IMR-90 (cell line): ENCODE measurements at regions not wholly inside any gene's neighbourhood (a gene's known extent, or its start where the extent isn't known, plus 50 kb on each side); places are given as distances from the start of the nearest gene placed in this dataset.

ENCODE experiments used
- ATAC-seq: fragments of 200-7000 bp; cut with Tn5 transposase; 2 replicates; pipeline ENCODE4 v1.9.1; 2020; ENCODE audit warnings: low read depth, mild to moderate bottlenecking, moderate library complexity
- BruUV-seq: library from RNA; stranded (reverse); fragments of 400-500 nt; replicated peaks from 2 replicates; lab custom pipeline; 2021; lab: Mats Ljungman, UMichigan
- CTCF ChIA-PET: fragments of 300-600 bp; formaldehyde crosslinking; extraction: SDS; loops from one replicate; lab custom pipeline; 2021; ENCODE audit warnings: antibody characterized with exemption; lab: Yijun Ruan, JAX
- POLR2A ChIA-PET: fragments of 300-600 bp; sonication (Branson Sonifier 250); formaldehyde crosslinking; loops from one replicate; lab custom pipeline; 2022; ENCODE audit warnings: antibody characterized with exemption; ENCODE audit not compliant: unreplicated experiment; lab: Charles Lee
- DNase-seq: peaks from one replicate; pipeline ENCODE4 v3.0.0; 2013
- H2AFZ ChIP-seq: replicated peaks from 2 replicates; pipeline ENCODE3; 2013; ENCODE audit warnings: low read length, mild to moderate bottlenecking; ENCODE audit not compliant: poor library complexity
- H2AK5ac ChIP-seq: 2 replicates; pipeline ENCODE4 v1.6.1; 2013; ENCODE audit warnings: low read depth, low read length, inconsistent platforms
- H2AK9ac ChIP-seq: replicated peaks from 2 replicates; pipeline ENCODE3; 2013; ENCODE audit warnings: mild to moderate bottlenecking, low read depth, low read length, moderate library complexity; ENCODE audit not compliant: poor library complexity
- H2BK120ac ChIP-seq: 2 replicates; pipeline ENCODE4 v1.6.1; 2013; ENCODE audit warnings: low read depth, low read length, inconsistent platforms
- H2BK15ac ChIP-seq: 3 replicates; pipeline ENCODE4 v1.6.1; 2013; ENCODE audit warnings: low read depth, low read length, inconsistent platforms
- H2BK20ac ChIP-seq: 2 replicates; pipeline ENCODE4 v1.6.1; 2013; ENCODE audit warnings: low read depth, mild to moderate bottlenecking, inconsistent platforms, low read length, moderate library complexity
- H2BK5ac ChIP-seq: 2 replicates; pipeline ENCODE4 v1.6.1; 2013; ENCODE audit warnings: mild to moderate bottlenecking, low read depth, low read length, inconsistent platforms; ENCODE audit not compliant: poor library complexity, severe bottlenecking
- H3K14ac ChIP-seq: replicated peaks from 2 replicates; pipeline ENCODE4 v1.6.1; 2013; ENCODE audit warnings: low read depth, low read length, inconsistent platforms
- H3K18ac ChIP-seq: 2 replicates; pipeline ENCODE4 v1.6.1; 2013; ENCODE audit warnings: low read depth, low read length, control low read depth
- H3K23ac ChIP-seq: 2 replicates; pipeline ENCODE4 v1.6.1; 2013; ENCODE audit warnings: low read depth, low read length, inconsistent platforms
- H3K27ac ChIP-seq: 2 replicates; pipeline ENCODE4 v1.5.1; 2013; ENCODE audit warnings: mild to moderate bottlenecking, control low read depth, low read length; ENCODE audit not compliant: insufficient read depth
- H3K27me3 ChIP-seq: 2 replicates; pipeline ENCODE4 v1.6.1; 2013; ENCODE audit warnings: low read length; ENCODE audit not compliant: control insufficient read depth, insufficient read depth
- H3K36me3 ChIP-seq: 2 replicates; pipeline ENCODE4 v1.6.1; 2013; ENCODE audit warnings: low read length, mixed read lengths; ENCODE audit not compliant: control insufficient read depth, insufficient read depth
- H3K4ac ChIP-seq: 2 replicates; pipeline ENCODE4 v1.6.1; 2013; ENCODE audit warnings: low read depth, low read length, inconsistent platforms
- H3K4me1 ChIP-seq: 2 replicates; pipeline ENCODE4 v1.6.1; 2013; ENCODE audit warnings: low read length, mixed read lengths; ENCODE audit not compliant: control insufficient read depth, insufficient read depth
- H3K4me2 ChIP-seq: 2 replicates; pipeline ENCODE4 v1.6.1; 2013; ENCODE audit warnings: low read depth, mild to moderate bottlenecking, control low read depth, low read length, moderate library complexity
- H3K4me3 ChIP-seq: 2 replicates; pipeline ENCODE4 v1.5.1; 2013; ENCODE audit warnings: low read depth, mild to moderate bottlenecking, control low read depth, low read length, moderate library complexity; ENCODE audit not compliant: insufficient read depth
- H3K56ac ChIP-seq: 2 replicates; pipeline ENCODE4 v1.6.1; 2013; ENCODE audit warnings: low read length, inconsistent platforms; ENCODE audit not compliant: insufficient read depth; ENCODE audit errors: extremely low read depth
- H3K79me1 ChIP-seq, 2 experiments: 2 replicates each; pipeline ENCODE4 v1.6.1; 2013; ENCODE audit warnings: low read length in 2 of 2, inconsistent platforms in 1 of 2, low read depth in 1 of 2
- H3K9ac ChIP-seq: 2 replicates; pipeline ENCODE4 v1.6.1; 2013; ENCODE audit warnings: low read depth, low read length, control low read depth
- H3K9me1 ChIP-seq: 2 replicates; pipeline ENCODE4 v1.6.1; 2013; ENCODE audit warnings: low read length, inconsistent platforms; ENCODE audit not compliant: insufficient read depth
- H3K9me3 ChIP-seq: 2 replicates; pipeline ENCODE4 v1.6.1; 2013; ENCODE audit warnings: low read length; ENCODE audit not compliant: control insufficient read depth, insufficient read depth
- H4K20me1 ChIP-seq: 2 replicates; pipeline ENCODE4 v1.6.1; 2013; ENCODE audit warnings: low read length, inconsistent platforms; ENCODE audit not compliant: insufficient read depth
- H4K5ac ChIP-seq: 2 replicates; pipeline ENCODE4 v1.6.1; 2013; ENCODE audit warnings: mild to moderate bottlenecking, low read depth, low read length, control low read depth
- H4K8ac ChIP-seq, 2 experiments: 2 replicates each; pipeline ENCODE4 v1.6.1; 2013; ENCODE audit warnings: low read depth in 2 of 2, low read length in 2 of 2, control low read depth in 1 of 2, inconsistent platforms in 1 of 2
- H4K91ac ChIP-seq: 2 replicates; pipeline ENCODE4 v1.6.1; 2013; ENCODE audit warnings: low read depth, low read length, inconsistent platforms; ENCODE audit not compliant: insufficient read depth
- BHLHE40 ChIP-seq: fragments of 150-350 bp; IDR thresholded peaks from 2 replicates; pipeline ENCODE4 v1.6.1; 2016; ENCODE audit warnings: mild to moderate bottlenecking, low read depth, low read length
- CEBPB ChIP-seq: IDR thresholded peaks from 2 replicates; pipeline ENCODE4 v1.6.1; 2012; ENCODE audit warnings: low read depth, low read length, improper control_type of control experiment
- CHD1 ChIP-seq: IDR thresholded peaks from 2 replicates; pipeline ENCODE4 v1.6.1; 2012; ENCODE audit warnings: low read depth, low read length, improper control_type of control experiment
- ELK1 ChIP-seq: fragments of 150-350 bp; IDR thresholded peaks from 2 replicates; pipeline ENCODE4 v1.6.1; 2016; ENCODE audit warnings: low read depth, mild to moderate bottlenecking, low read length, moderate library complexity, borderline replicate concordance
- FOS ChIP-seq: fragments of 150-350 bp; IDR thresholded peaks from 2 replicates; pipeline ENCODE4 v1.6.1; 2016; ENCODE audit warnings: low read depth, low read length
- MAFK ChIP-seq: IDR thresholded peaks from 2 replicates; pipeline ENCODE4 v1.6.1; 2012; ENCODE audit warnings: low read depth, low read length, improper control_type of control experiment
- MAZ ChIP-seq: IDR thresholded peaks from 2 replicates; pipeline ENCODE4 v1.6.1; 2012; ENCODE audit warnings: low read depth, mild to moderate bottlenecking, low read length, improper control_type of control experiment, moderate library complexity, borderline replicate concordance
- MXI1 ChIP-seq: IDR thresholded peaks from 2 replicates; pipeline ENCODE4 v1.6.1; 2012; ENCODE audit warnings: low read depth, mild to moderate bottlenecking, low read length, moderate library complexity, borderline replicate concordance
- NFE2L2 ChIP-seq: fragments of 150-350 bp; IDR thresholded peaks from 2 replicates; pipeline ENCODE4 v1.6.1; 2016; ENCODE audit warnings: low read depth, mild to moderate bottlenecking, low read length
- POLR2A ChIP-seq: IDR thresholded peaks from 2 replicates; pipeline ENCODE4 v1.6.1; 2012; ENCODE audit warnings: mild to moderate bottlenecking, low read depth, low read length
- RAD21 ChIP-seq: IDR thresholded peaks from 2 replicates; pipeline ENCODE4 v1.6.1; 2012; ENCODE audit warnings: low read length, improper control_type of control experiment
- RCOR1 ChIP-seq: IDR thresholded peaks from 2 replicates; pipeline ENCODE4 v1.6.1; 2012; ENCODE audit warnings: mild to moderate bottlenecking, low read length, improper control_type of control experiment; ENCODE audit not compliant: insufficient replicate concordance
- RFX5 ChIP-seq: IDR thresholded peaks from 2 replicates; pipeline ENCODE4 v1.8.0; 2012; ENCODE audit warnings: low read depth, mild to moderate bottlenecking, low read length, moderate library complexity
- SMC3 ChIP-seq: fragments of 150-350 bp; IDR thresholded peaks from 2 replicates; pipeline ENCODE4 v1.6.1; 2016; ENCODE audit warnings: low read depth, mild to moderate bottlenecking, antibody characterized with exemption, low read length, moderate library complexity
- WGBS, 2 experiments: methylation state at CpG; one replicate each; pipeline versions ENCODE4 v1.1.5 to v1.1.7; 2013; ENCODE audit warnings: missing lambda C conversion rate in 2 of 2; ENCODE audit not compliant: insufficient read length in 1 of 2; ENCODE audit errors: extremely low coverage in 2 of 2; 5-methylcytosine and 5-hydroxymethylcytosine counted together
- dilution Hi-C: fragments of 300-500 bp; cut with HindIII; formaldehyde crosslinking; loops from one replicate; pipeline ENCODE4 v1.14.3; 2018; ENCODE audit warnings: low sequenced_read_pairs; ENCODE audit not compliant: unreplicated experiment
- in situ Hi-C: fragments of 300-500 bp; cut with MboI; formaldehyde crosslinking; loops from 3 replicates; pipeline ENCODE4 v1.14.3; 2019; ENCODE audit warnings: low sequenced_read_pairs, inconsistent platforms, mixed read lengths
- intact Hi-C: fragments of 100-400 bp; cut with micrococcal nuclease; formaldehyde crosslinking; loops from 2 replicates; pipeline ENCODE4 v1.10.0; 2022
- TF ChIP-seq, protein P1 (sequence below): fragments of 150-350 bp; IDR thresholded peaks from 2 replicates; pipeline ENCODE4 v1.6.1; 2017; ENCODE audit warnings: mild to moderate bottlenecking, antibody characterized with exemption, low read length, low read depth
- TF ChIP-seq, protein P2 (sequence below): conservative IDR thresholded peaks from 2 replicates; pipeline ENCODE4 v1.5.1; 2012; ENCODE audit warnings: mild to moderate bottlenecking, low read depth, low read length, improper control_type of control experiment

DNA sequence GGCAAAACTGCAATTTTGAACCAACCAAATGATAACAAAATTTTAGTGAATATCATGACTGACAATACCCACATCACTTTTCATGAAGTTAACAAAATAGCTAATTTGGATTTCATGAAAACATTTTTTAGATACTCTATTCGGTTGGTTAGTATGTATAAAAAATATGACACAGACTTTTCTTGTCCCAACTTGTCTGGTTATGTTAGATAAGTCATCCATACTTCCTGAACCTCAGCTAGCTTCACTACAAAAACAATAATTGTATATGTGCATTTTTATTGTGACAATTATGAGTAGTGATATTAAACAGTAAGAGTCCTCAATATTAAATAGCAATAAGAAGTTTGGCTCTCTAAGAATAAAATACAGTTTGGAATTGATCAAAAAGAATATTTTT, 408.1 kb upstream of the DSEL start:
- ChIA-PET POLR2A (no interaction called here), CTCF (no interaction called here)
- Histone ChIP-seq H2AK9ac (no peak overlapping the region), H3K9ac (no peak overlapping the region), H3K9me1 (peaks cover 3% of the 10 kb centered on the region; the same call in 1 of the 2 replicates), H3K14ac (no peak overlapping the region), H4K8ac (no peak overlapping the region), H4K20me1 (no peaks in the 10 kb centered on the region), H3K27ac (no peak overlapping the region), H3K79me1 (no peaks in the 10 kb centered on the region), H4K91ac (no peak overlapping the region), H3K56ac (no peak overlapping the region), H2AFZ (no peak overlapping the region), H3K27me3 (no peaks in the 10 kb centered on the region), H3K36me3 (no peaks in the 10 kb centered on the region), H3K4me3 (no peak overlapping the region), H3K4me1 (peaks cover 2% of the 10 kb centered on the region; the same call in 1 of the 2 replicates), H3K23ac (no peak overlapping the region), H2BK15ac (no peak overlapping the region), H3K4me2 (no peak overlapping the region), H2BK120ac (no peak overlapping the region), H2AK5ac (no peak overlapping the region), H4K5ac (no peak overlapping the region), H3K4ac (no peak overlapping the region), H3K9me3 (no peaks in the 10 kb centered on the region), H3K18ac (no peak overlapping the region), H2BK5ac (no peak overlapping the region), H2BK20ac (no peak overlapping the region)
- BruUV-seq = no TSS peak
- intact Hi-C loops = loop anchor here (10.0 kb wide), 1 partner anchor 150 kb away; no protein-coding TSS in a partner anchor
- no CpG with 5 or more reads among the region's 1 CpG for WGBS, 2 experiments
- ATAC-seq (no peak), DNase-seq (no peak)
- in situ Hi-C loops = no loop called here
- dilution Hi-C loops = no loop called here
- TF ChIP-seq MAFK = no peak
- TF ChIP-seq RFX5 = no peak
- no peak for TF ChIP-seq RCOR1
- no peak for TF ChIP-seq NFE2L2
- no peak for TF ChIP-seq ELK1
- TF ChIP-seq POLR2A = no peak
- TF ChIP-seq BHLHE40 = no peak
- TF ChIP-seq CEBPB = no peak
- TF ChIP-seq FOS = no peak
- TF ChIP-seq, protein P1, sequence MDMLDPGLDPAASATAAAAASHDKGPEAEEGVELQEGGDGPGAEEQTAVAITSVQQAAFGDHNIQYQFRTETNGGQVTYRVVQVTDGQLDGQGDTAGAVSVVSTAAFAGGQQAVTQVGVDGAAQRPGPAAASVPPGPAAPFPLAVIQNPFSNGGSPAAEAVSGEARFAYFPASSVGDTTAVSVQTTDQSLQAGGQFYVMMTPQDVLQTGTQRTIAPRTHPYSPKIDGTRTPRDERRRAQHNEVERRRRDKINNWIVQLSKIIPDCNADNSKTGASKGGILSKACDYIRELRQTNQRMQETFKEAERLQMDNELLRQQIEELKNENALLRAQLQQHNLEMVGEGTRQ = no peak
- no peak for TF ChIP-seq CHD1
- no peak for TF ChIP-seq RAD21
- TF ChIP-seq SMC3 = no peak
- TF ChIP-seq MXI1 = no peak
- no peak for TF ChIP-seq MAZ
- TF ChIP-seq, protein P2, sequence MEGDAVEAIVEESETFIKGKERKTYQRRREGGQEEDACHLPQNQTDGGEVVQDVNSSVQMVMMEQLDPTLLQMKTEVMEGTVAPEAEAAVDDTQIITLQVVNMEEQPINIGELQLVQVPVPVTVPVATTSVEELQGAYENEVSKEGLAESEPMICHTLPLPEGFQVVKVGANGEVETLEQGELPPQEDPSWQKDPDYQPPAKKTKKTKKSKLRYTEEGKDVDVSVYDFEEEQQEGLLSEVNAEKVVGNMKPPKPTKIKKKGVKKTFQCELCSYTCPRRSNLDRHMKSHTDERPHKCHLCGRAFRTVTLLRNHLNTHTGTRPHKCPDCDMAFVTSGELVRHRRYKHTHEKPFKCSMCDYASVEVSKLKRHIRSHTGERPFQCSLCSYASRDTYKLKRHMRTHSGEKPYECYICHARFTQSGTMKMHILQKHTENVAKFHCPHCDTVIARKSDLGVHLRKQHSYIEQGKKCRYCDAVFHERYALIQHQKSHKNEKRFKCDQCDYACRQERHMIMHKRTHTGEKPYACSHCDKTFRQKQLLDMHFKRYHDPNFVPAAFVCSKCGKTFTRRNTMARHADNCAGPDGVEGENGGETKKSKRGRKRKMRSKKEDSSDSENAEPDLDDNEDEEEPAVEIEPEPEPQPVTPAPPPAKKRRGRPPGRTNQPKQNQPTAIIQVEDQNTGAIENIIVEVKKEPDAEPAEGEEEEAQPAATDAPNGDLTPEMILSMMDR = no peak
